ENCODE measurements at regions not wholly inside any gene's neighbourhood (a gene's known extent, or its start where the extent isn't known, plus 50 kb on each side); places are given as distances from the start of the nearest gene placed in this dataset.

- H3K4me3 ChIP-seq (replicated peaks; ENCODE audit: low read depth, low read length) = no peak overlapping the region
- no peak for DNase-seq (ENCODE audit: low read depth)
- TF ChIP-seq, protein P1, sequence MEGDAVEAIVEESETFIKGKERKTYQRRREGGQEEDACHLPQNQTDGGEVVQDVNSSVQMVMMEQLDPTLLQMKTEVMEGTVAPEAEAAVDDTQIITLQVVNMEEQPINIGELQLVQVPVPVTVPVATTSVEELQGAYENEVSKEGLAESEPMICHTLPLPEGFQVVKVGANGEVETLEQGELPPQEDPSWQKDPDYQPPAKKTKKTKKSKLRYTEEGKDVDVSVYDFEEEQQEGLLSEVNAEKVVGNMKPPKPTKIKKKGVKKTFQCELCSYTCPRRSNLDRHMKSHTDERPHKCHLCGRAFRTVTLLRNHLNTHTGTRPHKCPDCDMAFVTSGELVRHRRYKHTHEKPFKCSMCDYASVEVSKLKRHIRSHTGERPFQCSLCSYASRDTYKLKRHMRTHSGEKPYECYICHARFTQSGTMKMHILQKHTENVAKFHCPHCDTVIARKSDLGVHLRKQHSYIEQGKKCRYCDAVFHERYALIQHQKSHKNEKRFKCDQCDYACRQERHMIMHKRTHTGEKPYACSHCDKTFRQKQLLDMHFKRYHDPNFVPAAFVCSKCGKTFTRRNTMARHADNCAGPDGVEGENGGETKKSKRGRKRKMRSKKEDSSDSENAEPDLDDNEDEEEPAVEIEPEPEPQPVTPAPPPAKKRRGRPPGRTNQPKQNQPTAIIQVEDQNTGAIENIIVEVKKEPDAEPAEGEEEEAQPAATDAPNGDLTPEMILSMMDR (IDR thresholded peaks at IDR 0.05; ENCODE audit: low read length, missing control alignments) = no peak
These were observed 105.4 kb upstream of the PLET1 start for GRCh38 chr11:112366012-112366411.

GRCh38 chr11:112366777-112367176 is 106.1 kb upstream of the PLET1 start:
- DNase-seq (ENCODE audit: low read depth) = no peak
- H3K4me3 ChIP-seq (replicated peaks; ENCODE audit: low read depth, low read length) = no peak overlapping the region
- TF ChIP-seq, protein P1 (IDR thresholded peaks at IDR 0.05; ENCODE audit: low read length, missing control alignments) = no peak

- TF ChIP-seq, protein P1 (IDR thresholded peaks at IDR 0.05; ENCODE audit: low read length, missing control alignments) = no peak
- H3K4me3 ChIP-seq (replicated peaks; ENCODE audit: low read depth, low read length) = no peak overlapping the region
- no peak for DNase-seq (ENCODE audit: low read depth)
These were observed 106.8 kb upstream of the PLET1 start for GRCh38 chr11:112367461-112367860.

DNA sequence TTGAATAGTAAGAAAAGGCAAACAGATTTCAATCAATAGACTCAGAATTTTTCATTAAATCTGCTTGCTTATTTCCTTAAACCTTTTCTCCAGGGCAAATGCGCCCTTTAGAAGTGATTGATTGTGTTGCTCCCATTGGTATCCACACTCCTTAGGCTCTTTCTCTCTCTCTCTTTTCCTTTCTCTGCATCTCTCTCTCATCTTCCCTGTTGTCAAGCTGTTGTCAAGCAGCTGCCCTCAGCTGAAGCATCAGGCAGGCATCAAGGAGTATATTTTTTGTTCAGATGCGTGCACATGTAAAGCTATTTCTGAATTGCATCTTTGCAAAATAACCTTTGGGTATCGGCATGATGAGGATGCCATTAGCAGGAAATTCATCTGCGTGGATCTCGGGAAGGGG is 107.2 kb upstream of the PLET1 start:
- TF ChIP-seq, protein P1 (IDR thresholded peaks at IDR 0.05; ENCODE audit: low read length, missing control alignments) = no peak
- DNase-seq (ENCODE audit: low read depth) = no peak

GRCh38 chr11:112368381-112368780 is 107.7 kb upstream of the PLET1 start:
- TF ChIP-seq, protein P1 (IDR thresholded peaks at IDR 0.05; ENCODE audit: low read length, missing control alignments) = no peak
- DNase-seq (ENCODE audit: low read depth) = no peak
- H3K4me3 ChIP-seq (replicated peaks; ENCODE audit: low read depth, low read length) = no peak overlapping the region

More for the DNA sequence above, 107.2 kb upstream of the PLET1 start:
- H3K4me3 ChIP-seq (replicated peaks; ENCODE audit: low read depth, low read length) = no peak overlapping the region

DNA sequence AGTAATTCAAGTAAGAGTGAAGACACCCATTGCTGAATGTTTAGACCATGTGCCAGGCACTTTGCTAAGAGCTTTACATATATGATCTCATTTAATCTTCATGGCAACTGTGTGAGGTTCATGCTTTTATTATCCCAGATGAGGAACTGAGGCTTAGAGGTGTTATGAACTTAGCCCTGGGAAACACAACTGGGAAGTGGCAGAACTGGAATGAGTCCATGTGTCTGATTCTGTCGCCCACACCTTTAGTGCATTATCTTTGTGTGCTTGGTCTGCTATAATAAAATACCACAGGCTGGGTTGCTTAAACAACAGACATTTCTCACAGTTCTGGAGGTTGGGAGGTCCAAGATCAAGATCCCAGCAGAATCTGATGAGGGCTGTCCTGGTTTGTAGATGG is 108.7 kb upstream of the PLET1 start:
- TF ChIP-seq, protein P1 (IDR thresholded peaks at IDR 0.05; ENCODE audit: low read length, missing control alignments) = no peak
- DNase-seq (ENCODE audit: low read depth) = no peak
- no peak overlapping the region for H3K4me3 ChIP-seq (replicated peaks; ENCODE audit: low read depth, low read length)

GRCh38 chr11:112369916-112370315 is 109.3 kb upstream of the PLET1 start:
- TF ChIP-seq, protein P1 (IDR thresholded peaks at IDR 0.05; ENCODE audit: low read length, missing control alignments) = no peak
- no peak overlapping the region for H3K4me3 ChIP-seq (replicated peaks; ENCODE audit: low read depth, low read length)

More at GRCh38 chr11:112369916-112370315, 109.3 kb upstream of the PLET1 start:
- no peak for DNase-seq (ENCODE audit: low read depth)
